RCC 7860 (cell line): ENCODE measurements at regions not wholly inside any gene's neighbourhood (a gene's known extent, or its start where the extent isn't known, plus 50 kb on each side); places are given as distances from the start of the nearest gene placed in this dataset.
"Not testable (repeated sequence)": the region's sequence is repeated elsewhere in the genome, so short reads cannot be mapped to it uniquely, and the experiment has no call there.

Experiments used
- DNase-seq: peaks from one replicate; pipeline ENCODE4 v3.0.0-alpha.2; 2015; ENCODE audit warnings: low spot score
- FAIRE-seq: peaks from 2 replicates; lab custom pipeline; 2012; peaks lifted over from hg19 to GRCh38; lab: Jason Lieb, UNC

- no peak for DNase-seq
- FAIRE-seq: no peak
Measured at GRCh38 chr6:105680131-105680530, 277.2 kb upstream of the PREP start.

DNA sequence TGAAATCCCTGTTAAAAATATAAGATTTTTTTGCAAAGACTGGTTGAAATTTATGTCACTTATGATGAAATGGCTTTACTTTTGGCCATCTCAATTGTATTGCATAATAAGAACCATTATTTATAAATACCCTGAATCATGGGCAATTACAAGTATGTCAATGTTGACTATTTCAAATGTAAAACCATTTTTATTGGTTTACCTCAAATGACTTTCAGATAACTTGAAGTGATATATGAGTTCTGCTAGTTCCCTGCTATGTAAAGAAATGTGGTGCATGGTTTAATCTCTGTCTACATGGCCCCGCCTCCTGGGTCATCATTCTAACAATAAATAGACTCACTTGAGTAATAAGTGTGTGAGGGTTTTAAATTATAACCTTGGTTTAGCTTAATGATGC lies 275.6 kb upstream of the PREP start:
- FAIRE-seq (no peak), DNase-seq (no peak)

DNA sequence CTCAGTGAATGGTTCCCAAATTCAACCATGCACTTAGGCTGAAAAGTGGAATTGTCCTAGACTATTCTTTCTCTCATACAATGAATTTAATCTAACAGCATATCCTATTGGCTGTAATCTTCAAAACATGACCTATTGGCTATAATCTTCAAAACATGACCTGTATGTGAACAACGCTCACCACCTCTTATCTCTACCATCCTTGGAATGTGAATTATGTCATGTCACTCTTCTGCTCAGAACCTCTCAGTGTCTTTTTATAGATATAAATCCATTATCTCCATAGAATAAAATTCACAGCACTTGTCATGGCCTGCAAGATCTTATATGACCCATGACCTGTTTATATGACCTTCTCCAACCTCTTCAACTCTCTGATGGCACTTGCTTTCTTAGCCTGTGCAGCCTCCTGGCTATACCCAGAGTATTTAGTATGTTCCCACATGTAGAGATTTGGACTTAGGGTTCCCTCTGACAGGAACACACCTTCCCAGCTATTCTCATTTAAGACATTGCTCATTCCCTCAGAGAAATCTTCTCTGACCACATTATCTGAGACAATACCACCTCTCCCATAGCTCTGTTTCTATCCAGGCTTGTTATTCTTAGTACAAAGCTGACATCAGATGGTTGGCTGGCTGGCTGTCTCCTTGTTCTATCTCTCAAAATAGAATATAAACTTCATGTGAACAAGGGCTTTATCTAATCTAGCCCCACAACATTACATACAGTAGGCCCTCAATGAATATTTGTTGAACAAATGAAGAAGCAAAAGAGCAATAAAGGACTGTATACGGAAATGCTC lies 275.0 kb upstream of the PREP start:
- DNase-seq: no peak
- FAIRE-seq: no peak

- FAIRE-seq (no peak), DNase-seq (no peak)
Measured at GRCh38 chr6:105676857-105677256, 274.0 kb upstream of the PREP start.

DNA sequence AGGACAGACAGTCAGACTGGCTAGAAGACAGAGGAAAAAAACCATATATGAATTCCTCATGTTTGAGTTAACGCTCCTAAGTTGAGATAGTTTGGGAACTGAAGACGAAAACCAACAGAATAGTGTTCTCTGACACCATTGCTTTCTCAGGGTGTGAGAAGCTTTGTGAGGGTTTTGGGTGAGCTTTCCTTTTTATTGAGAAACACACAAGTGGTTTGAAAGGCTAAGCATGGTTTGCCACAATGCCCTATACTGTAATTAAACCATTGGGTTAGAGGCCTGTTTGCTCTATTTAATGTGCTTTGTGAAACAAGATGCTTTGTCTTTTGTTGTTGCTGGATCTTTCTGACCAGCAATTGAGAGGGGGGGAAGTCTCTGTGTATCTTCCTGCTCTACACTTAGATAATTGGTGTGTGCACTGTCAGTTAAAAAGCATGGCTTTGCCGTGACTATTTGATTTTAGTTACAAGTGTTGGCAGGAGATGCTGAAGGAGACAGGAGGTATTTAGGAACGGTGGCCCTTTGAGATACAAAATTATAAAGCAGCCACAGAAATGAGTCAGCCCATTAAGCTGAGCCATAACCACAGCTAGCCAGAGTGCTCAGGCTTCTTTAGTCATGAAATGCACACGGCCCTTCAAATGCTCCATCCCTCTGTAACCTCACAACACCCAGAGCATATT lies 273.0 kb upstream of the PREP start:
- peak; percentile 75 for DNase-seq
- FAIRE-seq: peak; percentile 88

- not testable (repeated sequence) for DNase-seq, FAIRE-seq
Measured at GRCh38 chr6:105672856-105673538, 270.1 kb upstream of the PREP start.

- FAIRE-seq (no peak), DNase-seq (no peak)
Measured at GRCh38 chr6:105669232-105669631, 266.4 kb upstream of the PREP start.

- FAIRE-seq (no peak), DNase-seq (no peak)
Measured at GRCh38 chr6:105667056-105667455, 264.2 kb upstream of the PREP start.

DNA sequence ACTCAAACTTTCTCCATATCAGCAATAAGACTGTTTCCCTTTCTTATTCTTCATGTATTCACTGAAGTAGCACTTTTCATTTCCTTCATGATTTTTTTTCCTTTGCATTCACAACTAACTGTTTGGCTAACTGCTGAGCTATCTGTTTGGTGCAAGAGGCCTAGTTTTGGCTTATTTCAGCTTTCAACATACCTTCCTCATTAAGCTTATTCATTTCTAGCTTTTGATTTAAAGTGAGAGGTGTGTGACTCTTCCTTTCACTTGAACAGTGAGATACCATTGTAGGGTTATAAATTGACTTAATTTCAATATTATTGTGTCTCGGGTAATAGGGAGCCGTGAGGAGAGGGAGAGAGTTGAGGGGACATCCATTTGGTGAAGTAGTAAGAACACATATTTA lies 262.0 kb upstream of the PREP start:
- FAIRE-seq: no peak
- DNase-seq: no peak

DNA sequence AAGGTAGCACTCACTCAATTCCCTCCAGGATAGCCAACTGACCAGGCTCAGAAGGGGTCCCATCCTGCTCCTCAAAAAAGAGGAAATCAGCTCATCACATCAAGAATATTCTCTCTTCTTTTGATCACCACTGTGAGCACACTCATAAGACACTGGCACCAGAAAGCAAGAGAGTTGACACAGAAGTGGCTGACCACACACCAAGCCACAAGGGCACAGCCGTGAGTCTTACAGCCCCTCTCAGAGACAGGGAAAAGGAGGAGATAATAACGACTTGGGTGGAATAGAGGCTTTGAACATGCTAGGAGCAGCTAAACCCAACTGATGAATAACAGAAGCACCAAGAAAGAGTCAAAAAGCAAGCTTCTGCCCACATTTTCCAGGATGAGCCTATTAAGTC lies 249.1 kb upstream of the PREP start:
- DNase-seq (no peak), FAIRE-seq (no peak)

- no peak for FAIRE-seq
Measured at GRCh38 chr6:105650347-105650746, 247.5 kb upstream of the PREP start.

DNA sequence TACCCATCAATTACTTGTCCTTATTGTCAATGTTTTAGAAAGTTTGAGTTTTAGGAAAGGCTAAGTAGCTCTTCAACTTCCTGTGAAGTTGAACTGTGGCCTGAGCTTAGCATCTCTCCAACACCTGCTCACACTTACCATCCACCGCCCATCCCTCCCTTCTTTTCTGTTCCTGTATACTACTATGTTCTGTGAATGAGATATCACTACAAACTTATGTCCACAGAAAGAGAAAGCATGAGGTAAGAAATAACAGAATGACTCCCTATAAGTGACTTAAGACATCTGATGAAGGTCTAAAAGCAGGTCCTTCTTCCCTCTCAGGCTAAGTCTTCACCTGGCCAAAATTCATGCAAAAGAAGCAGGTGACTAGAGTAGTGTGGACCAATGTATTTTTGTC lies 246.3 kb upstream of the PREP start:
- no peak for DNase-seq
- FAIRE-seq: no peak

More at GRCh38 chr6:105650347-105650746, 247.5 kb upstream of the PREP start:
- no peak for DNase-seq

GRCh38 chr6:105648276-105648675 lies 245.4 kb upstream of the PREP start:
- no peak for DNase-seq
- no peak for FAIRE-seq

DNA sequence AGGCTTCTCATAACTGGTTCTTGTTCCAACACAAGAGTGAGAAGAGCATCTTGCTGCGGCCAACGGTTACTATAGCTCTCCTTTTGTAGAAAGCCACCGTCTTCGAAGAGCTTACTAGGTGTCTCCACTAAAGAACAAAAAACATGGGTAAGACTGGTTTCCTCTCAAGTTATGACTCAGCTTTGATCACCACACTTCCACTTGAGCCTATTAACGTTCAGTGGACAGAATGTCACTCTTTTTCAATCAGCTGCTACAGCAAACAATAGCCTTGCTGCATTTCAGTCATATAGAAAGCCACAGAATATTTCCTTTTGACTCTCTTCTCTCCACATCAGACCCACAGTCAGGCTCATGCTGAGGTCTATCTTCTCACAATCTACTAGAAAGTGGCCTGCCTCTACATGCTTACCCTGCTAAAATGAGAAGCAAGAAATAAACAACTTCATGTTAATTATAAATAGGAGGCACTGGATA lies 243.5 kb upstream of the PREP start:
- DNase-seq: peak; percentile 12
- no peak for FAIRE-seq

DNA sequence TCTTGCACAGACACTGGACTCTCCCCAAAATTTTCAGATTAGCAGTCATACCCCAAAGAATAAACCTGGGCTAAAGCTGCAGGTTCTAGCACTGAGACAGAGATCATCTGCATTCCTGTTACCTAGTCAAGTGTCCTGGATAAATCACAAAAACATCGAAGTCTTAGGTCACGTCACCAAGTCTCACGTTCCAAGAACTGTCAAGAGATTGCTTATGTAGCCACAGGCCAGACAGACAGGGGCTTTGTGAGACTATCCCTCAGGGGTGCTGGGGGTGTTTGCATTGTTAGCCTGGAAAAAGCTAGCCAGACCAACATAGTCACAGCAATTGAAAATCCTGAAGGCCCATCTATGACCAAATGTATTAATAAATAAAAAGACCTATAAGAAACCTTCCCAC lies 243.1 kb upstream of the PREP start:
- no peak for FAIRE-seq
- DNase-seq: no peak

GRCh38 chr6:105645156-105645555 lies 242.3 kb upstream of the PREP start:
- no peak for DNase-seq
- FAIRE-seq: no peak

DNA sequence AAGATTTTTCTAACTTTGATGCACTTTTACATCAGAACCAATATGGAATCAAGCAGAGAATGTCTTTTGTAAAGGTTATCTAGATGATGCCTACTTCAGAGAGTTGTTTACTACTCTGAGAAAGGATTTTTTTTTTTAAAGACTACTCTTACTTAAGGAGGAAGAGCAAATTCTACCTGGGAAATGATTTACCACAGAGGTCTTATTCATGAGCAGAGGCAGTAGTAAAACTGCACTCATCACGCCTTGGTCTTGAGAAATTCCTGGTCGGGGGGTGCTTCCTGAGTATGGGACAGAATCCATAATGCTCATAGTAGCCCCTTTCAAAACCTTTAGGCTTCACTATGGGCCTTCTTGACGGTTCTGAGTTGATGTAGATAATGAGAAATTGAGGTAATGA lies 241.8 kb upstream of the PREP start:
- DNase-seq (no peak), FAIRE-seq (no peak)

GRCh38 chr6:105644073-105644489 lies 241.2 kb upstream of the PREP start:
- no peak for DNase-seq
- no peak for FAIRE-seq

- DNase-seq (no peak), FAIRE-seq (no peak)
Measured at GRCh38 chr6:105642708-105643107, 239.8 kb upstream of the PREP start.

DNA sequence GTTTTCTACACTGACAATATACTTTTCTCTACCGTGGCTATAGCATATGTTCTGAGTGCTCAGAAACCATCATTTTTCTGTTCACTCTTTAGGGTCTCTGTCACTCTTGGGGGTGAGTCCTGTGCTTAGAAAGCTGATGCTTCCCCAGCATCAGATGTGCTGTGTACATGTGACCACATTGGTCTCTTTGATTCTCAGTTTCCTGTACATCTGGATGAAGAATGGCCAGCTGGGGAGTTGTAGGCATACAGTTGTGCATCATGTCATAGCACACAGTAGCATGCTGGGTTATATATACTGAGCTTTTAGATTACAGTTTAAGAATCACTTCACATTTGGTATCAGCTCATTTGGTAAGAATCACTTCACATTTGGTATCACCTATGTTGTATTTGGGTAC lies 238.6 kb upstream of the PREP start:
- no peak for FAIRE-seq

DNA sequence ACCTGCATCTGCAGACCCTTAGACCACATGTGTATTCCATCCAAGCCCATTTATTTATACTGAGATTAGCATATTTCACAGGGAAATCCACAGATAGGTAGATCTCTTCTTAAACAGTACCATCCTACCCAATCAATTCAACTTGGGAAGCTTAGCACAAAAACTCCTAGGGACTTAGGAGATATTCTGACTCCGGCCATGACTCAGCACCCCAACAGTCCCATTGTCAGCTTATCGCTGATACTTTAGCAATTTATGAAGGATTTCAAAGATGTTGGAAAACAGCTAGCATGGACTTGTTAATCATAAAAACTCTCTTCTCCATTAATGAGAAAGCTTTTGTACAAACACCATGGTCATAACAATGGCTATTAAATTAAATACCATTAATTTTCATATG lies 236.2 kb upstream of the PREP start:
- DNase-seq: no peak
- FAIRE-seq: no peak

More for the DNA sequence above, 238.6 kb upstream of the PREP start:
- no peak for DNase-seq

- DNase-seq: no peak
- FAIRE-seq: no peak
Measured at GRCh38 chr6:105633814-105634213, 230.9 kb upstream of the PREP start.
